Activated CD4-positive, alpha-beta T cell treated with anti-CD3 and anti-CD28 coated beads for 48 hours (primary cell): ENCODE measurements at regions not wholly inside any gene's neighbourhood (a gene's known extent, or its start where the extent isn't known, plus 50 kb on each side); places are given as distances from the start of the nearest gene placed in this dataset.
"Not testable (repeated sequence)": the region's sequence is repeated elsewhere in the genome, so short reads cannot be mapped to it uniquely, and the experiment has no call there.

Source experiments
- DNase-seq: peaks from one replicate; pipeline ENCODE4 v3.0.0-alpha.2; 2020

- no peak for DNase-seq
Measured at GRCh38 chr5:110812639-110813038, 73.8 kb downstream of the SLC25A46 start.

- DNase-seq, result no peak
Measured at GRCh38 chr5:110815916-110816605, 77.3 kb downstream of the SLC25A46 start.

GRCh38 chr5:110817459-110817858 lies 78.7 kb downstream of the SLC25A46 start:
- no peak for DNase-seq

DNA sequence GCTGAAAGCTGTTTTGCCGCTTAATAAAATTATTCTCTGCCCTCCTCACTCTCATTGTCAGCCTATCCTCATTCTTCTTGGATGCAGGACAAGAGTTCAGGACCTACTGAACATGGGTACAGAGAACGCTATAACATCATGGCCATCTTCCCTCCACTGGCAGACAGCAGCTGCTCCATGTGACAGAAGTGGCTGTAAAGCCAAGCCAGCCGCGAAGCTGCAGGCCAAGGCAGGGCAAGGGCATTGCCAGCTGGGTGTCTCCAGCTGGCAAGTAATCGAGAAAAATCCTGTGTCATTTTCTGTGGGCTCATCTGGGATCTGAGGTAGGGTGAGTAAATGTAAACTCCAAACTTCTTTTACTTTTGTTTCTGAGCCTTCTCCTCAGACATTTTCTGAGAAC lies 84.8 kb downstream of the SLC25A46 start:
- DNase-seq, result no peak

DNA sequence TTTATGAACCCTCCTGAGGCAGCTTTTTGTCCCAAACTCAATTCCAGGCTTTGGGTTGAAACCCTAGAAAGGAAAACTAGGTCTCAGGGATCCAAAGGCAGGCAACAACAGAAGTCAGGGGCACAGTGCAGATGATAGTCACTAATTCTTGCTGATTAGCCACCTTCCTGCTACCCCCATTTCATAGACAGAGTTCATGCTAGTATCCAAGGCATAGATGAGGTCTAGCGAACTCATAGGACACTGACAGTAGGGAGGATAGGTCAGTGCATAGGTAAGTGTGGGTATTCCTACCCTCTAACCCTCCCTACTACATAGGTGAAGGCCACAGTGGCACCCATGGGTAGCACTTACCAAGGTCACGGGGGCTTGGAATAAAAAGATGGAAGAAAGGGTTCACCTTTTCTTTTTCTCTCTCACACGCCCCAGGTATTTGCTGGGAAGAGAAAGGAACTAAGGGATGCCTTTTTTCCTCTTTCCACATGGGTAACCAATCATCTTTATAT lies 86.2 kb downstream of the SLC25A46 start:
- DNase-seq, result no peak

- no peak for DNase-seq
Measured at GRCh38 chr5:110832683-110833082, 93.9 kb downstream of the SLC25A46 start.

GRCh38 chr5:110834933-110835332 lies 96.1 kb downstream of the SLC25A46 start:
- not testable (repeated sequence) for DNase-seq

DNA sequence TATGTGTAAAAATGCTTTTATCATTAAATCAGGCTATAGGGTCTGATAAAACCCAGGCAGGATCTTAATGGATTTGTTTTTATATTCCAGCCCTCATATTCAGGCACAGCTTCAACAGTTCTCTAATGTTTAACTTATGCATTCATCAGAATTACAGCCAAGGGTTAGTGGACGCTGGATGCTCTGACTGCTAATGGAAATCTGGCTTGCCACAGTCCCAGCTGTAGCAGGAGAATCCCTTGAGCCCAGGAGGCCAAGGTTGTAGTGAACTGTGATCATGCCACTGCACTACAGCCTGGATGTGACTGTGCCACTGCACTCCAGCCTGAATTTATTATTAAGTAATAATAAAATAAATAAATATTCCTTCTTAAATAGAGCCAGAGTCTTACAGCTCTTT lies 98.0 kb downstream of the SLC25A46 start:
- DNase-seq, result no peak

GRCh38 chr5:110838357-110838756 lies 99.5 kb downstream of the SLC25A46 start:
- DNase-seq, result not testable (repeated sequence)

- no peak for DNase-seq
Measured at GRCh38 chr5:110838961-110839360, 100.2 kb downstream of the SLC25A46 start.

- no peak for DNase-seq
Measured at GRCh38 chr5:110840347-110840960, 101.6 kb downstream of the SLC25A46 start.

DNA sequence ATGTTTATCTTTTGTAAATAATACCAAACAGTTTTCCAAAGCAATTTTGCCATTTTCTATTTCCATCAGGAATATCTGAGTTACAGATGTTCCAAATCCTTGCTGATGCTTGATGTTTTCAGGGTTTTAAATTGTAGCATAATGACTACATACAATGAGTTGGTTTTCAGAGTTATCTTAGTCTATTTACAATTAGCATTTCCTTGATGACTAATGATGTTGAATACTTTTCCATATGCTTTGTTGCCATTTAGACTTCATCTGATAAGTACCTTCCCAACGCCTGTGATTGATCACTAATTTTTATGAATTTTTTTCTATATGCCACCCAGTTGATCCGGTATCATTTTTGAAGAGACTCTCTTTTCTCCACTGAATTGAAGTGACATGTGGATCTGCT lies 102.3 kb downstream of the SLC25A46 start:
- DNase-seq, result no peak

DNA sequence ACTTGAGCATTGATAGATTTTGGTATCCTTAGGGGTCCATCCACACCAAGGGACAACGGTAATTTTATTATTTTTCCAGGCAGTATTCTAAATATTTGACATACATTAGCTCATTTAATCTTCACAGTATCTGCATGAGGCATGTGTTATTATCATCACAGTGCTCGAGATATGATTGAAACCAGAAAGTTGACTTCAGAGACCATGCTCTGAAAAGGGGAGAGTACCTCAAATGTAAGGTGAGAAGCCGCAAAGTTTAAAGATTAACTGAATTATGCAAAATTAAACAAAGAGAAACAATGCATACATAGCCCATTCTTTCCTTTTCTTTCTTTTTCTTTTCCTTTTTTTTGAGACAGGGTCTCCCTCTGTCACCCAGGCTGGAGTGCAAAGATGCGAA lies 104.1 kb downstream of the SLC25A46 start:
- no peak for DNase-seq

DNA sequence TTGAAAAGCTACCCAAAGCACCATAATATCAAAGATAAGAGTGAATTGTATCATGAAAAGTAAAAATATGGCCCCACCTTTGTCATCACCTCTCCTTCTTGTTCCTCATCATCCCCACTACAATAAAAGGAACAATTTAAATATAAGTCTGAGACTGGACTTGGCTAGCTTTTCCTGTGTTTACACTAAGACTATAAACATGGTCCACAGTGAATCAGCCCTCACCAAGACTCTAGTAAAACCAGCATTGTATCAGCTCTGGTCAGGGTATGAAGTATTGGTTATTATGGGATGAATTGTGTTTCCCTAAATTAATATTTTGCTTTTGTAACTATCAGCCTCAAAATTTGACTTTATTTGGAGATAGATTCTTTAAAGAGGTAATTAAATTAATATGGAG lies 105.4 kb downstream of the SLC25A46 start:
- no peak for DNase-seq

GRCh38 chr5:110846398-110847001 lies 107.7 kb downstream of the SLC25A46 start:
- no peak for DNase-seq

GRCh38 chr5:110851357-110851756 lies 112.5 kb downstream of the SLC25A46 start:
- no peak for DNase-seq

DNA sequence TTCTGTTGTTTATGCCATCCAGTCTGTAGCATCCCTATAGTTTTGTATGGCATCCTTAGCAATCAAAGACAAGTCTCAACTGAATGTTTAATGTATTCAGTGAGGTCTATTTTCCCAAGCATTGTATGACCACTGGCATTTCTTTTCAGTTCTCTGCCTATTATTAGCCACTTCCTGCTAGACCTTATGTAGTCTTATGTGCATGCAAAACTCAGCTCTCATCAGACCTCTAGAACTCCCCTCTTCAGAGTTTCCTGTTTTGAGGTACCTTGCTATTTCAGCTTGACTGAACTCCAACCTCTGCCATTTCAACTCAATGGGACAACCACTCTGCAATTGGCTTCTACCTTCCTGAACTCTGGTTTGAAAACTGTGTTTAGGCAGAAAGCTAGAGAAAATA lies 113.2 kb downstream of the SLC25A46 start:
- no peak for DNase-seq

- no peak for DNase-seq
Measured at GRCh38 chr5:110852541-110852940, 113.7 kb downstream of the SLC25A46 start.

DNA sequence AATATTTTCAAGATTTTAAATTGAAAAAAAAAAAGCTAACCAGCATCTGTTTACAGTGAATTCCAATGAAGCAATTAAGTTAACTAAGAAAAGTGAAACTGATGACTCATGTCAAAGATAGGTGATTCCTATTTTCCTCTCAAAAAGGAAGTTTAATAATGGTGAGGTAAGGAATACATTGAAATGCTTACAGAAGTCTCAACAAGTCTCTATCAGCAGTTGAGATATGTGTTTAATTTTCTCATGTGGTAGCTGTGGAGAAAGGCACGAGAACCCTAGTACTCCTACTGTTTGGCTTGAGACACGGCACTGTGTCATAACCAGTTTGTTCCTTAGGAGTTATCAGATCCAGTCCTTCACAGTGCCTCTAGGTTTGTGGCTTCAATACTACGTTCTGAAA lies 114.5 kb downstream of the SLC25A46 start:
- no peak for DNase-seq

DNA sequence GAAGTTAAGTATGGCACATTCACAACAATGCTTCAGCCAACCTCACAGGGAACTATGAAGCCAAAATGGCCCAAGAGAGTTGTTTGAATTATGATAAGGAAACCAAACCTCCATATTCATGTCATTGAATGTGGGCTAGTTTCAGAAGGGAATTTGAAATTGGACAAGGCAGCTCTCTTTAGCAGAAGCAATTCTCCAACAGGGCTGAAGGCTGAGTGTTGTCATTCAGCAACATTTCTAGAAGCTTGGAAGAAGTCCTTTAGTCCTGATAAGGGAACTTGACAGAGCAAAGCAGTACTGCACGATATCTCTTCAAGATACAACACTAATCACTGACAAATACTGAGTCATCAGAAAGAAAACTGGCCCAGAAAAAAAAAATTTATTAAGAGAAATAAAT lies 115.4 kb downstream of the SLC25A46 start:
- no peak for DNase-seq

- no peak for DNase-seq
Measured at GRCh38 chr5:110855961-110856360, 117.2 kb downstream of the SLC25A46 start.

GRCh38 chr5:110865400-110866094 lies 126.7 kb downstream of the SLC25A46 start:
- DNase-seq, result peak; percentile 18

DNA sequence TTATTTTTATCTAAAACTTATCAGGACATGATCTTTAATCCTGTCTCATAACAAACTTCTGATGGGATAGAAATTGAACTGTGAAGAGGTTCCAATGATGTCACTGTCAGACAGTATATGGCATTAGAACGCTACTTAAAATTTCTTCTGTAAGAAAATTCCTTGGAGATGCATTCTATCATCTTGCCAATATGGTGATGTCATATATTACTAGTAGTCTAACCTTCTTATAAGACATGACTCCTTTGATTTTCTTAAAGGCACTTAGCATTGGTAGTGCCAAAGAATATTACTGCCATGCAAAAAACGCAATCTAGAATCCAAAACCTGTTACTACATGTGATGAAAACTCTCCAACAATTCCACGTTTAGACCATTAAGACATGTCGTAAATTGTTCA lies 131.1 kb downstream of the SLC25A46 start:
- no peak for DNase-seq

DNA sequence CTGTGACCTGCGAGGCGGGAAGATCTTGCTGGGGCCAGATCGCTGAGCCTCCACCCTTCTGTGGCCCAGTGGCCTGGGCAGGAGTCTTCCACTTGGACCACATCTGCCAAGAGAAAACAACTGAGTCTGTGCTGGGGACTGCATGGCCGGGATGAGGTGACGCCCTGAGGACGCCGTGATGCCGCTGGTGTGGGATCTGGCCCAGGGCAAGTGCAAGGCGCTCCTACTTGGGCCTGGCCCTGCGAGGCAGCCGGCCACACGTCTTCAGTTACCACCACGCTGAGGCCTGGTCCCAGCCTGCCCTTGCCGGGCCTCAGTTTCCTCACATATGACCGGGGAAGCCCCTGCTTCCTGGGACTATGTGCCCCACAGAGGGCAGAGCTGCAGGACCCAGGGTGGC lies 133.4 kb downstream of the SLC25A46 start:
- no peak for DNase-seq
